Inferior parietal cortex (tissue), 1 donor: ENCODE measurements at regions not wholly inside any gene's neighbourhood (a gene's known extent, or its start where the extent isn't known, plus 50 kb on each side); places are given as distances from the start of the nearest gene placed in this dataset.

Experiments used
- DNase-seq: peaks from one replicate; pipeline ENCODE4 v3.0.0-alpha.2; 2016; ENCODE audit errors: extremely low spot score

DNA sequence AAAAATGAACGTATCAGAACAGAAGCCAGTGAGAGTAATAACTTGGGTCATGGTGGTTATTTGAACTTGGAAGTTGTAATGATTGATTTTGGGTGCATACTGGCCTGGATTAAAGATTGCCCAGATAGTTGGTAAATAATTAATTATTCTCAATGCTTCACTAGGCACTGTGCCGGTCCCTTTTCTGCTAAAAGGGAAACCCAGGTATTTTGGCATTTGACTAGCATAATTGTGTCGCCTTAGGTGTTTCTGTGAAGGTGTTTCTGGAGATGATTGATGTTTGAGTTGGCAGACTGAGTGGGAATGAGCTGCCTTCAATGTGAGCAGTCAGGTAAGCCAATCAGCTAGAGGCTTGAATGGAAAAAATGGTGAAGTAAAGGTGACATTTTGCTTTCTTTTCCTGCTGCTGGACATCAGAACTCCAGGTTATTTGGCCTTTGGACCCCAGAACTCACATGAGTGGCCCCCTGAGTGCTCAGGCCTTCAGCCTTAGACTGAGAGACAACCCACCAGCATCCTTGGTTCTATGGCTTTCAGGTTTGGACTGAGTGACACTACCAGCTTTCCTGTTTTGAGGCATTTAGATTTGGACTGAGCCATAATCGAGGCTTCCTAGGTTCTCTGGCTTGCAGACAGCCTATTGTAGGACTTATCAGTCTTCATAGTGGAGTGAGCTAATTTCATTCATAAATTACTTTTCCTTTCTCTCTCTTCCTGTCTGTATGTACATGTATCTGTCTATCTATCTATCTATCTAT, 120.7 kb upstream of the PAPPA start:
- DNase-seq, result no peak

DNA sequence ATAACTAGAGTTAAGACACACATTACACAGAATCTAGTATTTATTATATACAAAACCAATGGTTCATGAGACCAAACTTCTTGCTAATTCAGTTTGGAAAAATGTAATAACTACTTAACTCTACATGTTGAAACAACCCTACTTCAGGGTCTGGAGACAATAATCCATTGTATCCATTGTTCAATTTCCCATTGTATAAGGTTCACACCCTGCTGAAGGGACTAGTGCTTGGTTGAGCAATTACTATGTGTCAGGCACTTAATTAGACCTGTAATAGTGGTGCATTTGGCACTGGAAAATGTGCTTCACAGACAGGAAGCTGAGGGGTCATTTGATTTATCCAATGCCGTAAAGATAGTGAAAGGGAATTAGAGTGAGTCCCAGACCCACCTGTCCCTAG, 114.3 kb upstream of the PAPPA start:
- no peak for DNase-seq

DNA sequence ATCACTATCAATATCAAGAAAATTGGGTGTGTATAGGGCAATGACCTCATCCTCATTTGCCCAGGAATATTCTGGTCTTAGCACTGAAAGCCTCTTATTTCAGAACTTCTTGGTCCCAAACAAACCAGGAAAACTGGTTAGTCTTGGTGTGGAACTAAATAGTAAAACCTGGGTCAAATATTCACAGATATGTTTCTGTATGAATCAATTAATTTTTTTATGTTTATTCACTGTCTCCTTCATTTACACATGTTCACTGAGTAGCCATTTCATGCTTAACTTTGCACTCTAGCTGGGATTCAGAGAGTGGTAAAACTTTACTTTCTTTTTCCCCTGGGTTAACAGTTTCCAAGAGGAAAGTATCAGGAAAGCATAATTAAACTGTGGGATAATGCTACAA, 113.7 kb upstream of the PAPPA start:
- no peak for DNase-seq

DNA sequence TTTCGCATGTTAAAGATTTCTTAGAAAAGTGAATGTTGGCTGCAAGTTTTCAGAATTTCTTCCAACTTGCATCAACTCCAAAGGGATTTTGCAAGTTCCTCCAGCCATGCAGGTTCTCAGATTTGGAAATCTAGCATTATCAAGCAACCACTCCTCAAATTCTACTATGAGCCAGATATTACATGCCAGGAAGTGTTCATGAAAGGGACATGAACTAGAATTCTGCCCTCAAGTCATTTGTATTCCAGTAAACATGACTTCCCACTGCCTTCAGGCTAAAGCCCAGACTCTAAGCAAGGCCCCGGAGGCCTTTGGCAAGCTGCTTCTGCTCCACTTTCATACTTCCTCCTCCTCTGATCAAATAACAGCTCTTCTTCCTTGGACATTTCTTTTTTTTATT, 111.3 kb upstream of the PAPPA start:
- DNase-seq, result no peak

DNA sequence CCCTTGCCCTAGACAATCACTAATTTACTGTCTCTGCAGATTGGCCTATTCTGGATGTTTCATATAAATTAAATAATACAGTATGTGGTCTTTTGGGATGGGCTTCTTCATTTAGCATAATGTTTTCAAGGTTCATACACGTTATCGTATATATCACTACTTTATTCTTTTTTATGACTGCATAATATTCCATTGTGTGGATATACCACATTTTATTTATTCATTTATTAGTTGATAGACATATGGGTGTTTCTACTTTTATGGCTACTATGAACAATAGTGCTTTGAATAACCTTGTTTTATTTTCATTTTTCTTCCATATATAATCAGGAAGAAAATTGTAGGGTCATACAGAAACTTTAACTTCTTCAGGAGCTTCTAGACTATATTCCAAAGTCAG, 108.5 kb upstream of the PAPPA start:
- no peak for DNase-seq

DNA sequence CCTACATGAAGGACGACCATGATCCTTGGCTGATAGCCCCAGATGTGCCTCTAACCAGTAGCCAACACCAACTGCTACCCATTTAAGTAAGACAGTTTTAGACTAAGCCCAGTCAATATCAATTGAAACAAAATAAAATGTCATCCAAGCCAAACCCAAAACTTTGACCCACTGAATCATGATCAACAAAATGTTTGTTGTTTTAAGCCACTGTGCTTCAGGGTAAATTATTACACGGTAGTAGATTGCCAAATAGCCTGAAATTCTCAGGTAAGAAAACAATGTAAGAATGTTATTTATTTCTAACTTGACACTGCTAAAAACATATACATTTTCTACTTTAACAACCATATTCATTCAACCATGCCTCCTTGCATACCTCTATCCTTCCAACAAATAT, 105.5 kb upstream of the PAPPA start:
- DNase-seq, result no peak

DNA sequence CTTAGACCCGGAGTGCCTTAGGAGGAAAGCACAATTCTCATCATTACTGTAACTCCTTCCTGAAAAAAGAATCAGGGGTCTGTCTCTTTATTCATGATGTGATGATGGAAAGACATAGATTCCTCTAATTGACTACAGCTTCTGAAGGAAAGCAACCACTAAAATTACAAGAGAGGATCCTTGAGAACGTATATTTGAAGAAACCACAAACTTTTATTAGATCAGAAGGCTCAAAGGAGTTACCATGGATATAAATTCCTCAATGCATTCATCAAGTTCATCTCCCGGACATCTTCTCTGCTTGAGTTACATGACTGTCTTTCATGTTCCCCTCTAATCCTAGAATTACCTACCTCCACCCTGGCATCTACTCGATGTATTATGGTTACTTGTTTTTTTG, 104.1 kb upstream of the PAPPA start:
- DNase-seq, result no peak

DNA sequence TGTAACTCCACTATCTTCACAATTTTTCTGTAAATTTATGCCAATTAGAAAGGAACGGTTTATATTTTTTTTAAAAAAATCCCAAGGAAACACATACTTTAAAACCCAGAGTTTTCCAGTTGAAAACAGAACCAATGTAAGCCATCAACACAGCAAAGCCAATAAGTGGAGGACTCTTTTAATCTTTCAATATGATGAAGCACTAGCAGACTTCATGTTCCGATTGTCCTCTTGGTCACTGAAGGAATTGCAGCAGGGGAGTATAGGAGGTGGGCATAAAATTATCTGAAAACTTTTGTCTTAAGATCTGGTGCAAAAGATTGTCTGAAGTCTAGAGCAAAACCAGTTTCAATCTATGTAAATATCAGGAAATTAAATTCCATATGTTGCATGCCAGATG, 102.1 kb upstream of the PAPPA start:
- no peak for DNase-seq

DNA sequence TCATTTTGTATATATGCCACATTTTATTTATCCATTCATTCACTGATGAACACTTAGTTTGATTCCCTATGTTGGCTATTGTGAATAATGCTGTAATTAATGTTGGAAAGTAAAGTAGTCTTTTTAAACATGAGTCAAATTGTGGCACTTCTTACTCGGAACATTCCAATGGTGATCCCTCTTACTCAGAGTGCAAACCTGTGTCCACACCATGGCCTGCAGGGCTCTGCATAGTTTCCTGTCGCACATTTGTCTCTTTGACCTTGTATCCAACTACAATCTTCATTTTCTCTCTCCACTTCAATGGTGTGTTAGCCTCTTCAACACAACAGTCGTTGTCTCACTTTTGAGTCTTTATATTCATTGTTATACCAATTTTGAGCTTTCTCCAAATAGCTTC, 98.1 kb upstream of the PAPPA start:
- DNase-seq, result no peak

DNA sequence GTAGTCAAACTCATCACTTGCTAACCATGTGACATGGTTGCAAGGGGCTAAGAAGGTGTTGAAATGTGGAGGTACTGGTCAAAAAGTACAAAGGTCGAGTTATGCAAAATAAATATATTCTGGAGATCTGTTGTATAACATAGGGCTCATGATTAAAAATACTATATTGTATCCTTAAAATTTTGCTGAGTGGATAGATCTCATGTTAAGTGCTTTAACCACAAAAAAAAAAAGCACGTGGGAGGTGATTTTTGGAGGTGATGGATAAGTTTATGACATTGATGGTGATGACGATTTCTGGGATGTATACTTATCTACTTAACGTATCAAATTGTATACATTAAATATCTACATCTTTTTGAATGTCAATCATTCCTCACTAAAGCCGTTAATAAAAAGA, 96.2 kb upstream of the PAPPA start:
- DNase-seq, result no peak

DNA sequence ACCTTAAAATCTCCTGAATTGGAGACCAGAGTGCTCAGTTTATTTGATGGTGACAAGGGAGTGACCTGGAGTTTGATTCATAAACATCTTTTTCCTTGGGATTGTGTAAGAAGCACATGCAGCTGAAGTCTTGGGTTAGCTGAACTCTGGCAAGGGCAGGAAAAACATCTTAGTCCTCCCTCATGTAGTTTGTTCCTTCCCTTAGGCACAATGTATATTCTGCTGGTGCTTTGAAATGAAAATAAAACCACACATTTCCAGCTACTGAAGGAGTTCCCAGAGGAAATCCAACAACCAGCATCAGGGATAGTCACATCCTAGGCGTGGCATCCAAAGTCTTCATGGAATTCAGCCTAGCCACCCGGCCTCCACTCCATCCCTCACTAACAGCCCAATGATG, 95.2 kb upstream of the PAPPA start:
- no peak for DNase-seq

DNA sequence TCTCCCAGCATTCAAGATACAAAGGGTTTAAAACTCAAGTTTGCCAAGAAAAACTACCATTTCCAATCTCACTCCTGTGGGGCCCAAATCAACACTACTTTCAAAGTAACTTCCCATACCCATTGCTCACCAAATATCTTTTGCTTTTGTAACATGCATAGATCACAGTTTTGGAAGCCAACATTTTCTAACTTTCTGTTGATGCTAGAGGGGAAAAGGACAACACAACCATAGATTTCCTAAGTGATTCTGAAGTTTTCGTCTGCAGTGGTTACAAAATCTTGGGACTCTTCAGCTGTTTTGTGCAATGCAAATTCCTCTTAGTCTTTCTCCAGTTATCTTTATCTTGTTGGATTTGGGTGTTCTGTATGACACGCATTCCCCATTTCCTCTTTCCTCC, 94.1 kb upstream of the PAPPA start:
- DNase-seq, result no peak

DNA sequence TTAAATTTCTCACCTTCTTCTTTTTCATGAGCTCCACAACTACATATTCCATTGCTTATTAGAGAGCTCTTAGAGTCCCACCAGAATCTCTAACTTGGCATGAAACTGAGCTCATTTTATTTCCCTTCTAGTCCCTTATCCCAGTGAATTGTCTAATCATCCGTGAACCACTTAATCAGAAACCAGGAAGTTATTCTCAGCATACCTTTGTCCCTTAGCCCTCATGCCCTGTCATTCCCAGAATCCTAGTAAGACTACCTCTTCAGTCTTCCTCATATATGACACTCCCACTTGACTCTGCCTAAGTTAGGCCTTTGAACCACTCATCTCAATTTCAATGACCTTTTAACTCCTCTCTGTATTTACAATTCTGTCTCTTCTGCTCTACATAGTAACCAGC, 93.0 kb upstream of the PAPPA start:
- DNase-seq, result no peak

DNA sequence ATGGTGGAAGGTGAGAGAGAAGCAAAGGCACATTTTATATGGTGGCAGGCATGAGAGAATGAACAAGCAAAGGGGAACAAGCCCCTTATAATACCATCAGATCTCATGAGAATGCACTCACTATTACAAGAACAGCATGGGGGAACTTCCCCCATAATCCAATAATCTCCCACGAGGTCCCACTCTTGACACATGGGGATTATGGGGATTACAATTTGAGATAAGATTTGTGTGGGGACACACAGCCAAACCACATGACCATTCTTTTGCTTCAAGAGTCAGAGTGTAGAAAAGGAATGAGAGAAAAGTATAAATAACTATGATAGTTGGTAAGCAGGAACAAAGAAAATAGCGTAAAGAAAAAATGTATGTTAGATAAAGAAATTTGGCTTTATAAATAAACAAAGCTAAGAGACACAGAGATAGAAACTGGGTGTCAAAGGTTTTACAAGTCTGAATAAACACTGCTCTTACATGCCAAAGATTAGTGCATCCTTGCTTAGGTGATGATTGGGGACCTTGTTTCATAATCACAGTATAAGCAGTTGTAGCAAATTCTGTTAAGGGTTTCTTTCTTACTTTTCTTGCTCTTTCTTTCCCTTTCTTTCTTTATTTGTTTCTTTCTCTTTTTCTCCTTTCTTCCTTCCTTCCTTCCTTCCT, 91.9 kb upstream of the PAPPA start:
- DNase-seq, result no peak

DNA sequence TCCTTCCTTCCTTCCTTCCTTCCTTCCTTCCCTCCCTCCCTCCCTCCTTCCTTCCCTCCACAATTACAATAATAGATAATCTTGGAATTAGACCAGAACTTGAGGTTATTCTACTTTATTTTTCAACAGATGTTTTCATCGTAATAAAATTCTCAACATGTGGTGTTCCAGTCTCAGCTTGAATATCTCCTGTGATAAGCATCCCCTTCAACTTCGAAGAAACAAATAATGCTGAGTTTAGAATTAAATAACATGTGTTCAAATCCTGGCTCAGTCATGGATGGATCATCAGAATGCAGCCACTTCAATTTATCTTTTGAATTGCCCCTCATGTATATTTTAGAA, 91.4 kb upstream of the PAPPA start:
- no peak for DNase-seq

DNA sequence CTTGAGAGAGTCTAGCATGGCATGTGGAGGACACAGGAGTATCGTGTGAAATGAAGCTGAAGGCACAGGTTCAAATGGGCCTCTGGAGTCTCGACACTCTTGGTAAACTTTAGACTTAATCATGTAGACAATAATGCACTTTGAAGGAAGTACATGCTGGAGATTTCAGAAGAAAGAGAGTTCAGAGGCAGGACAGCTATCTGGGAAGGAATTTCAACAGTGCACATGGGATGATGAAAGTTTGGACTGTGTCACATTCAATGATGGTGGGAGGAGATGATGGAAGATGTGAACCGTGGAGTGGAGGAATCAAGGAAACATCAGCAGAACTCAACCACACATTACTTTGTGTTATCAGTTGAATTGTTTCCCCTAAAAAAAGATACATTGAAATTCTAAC, 88.6 kb upstream of the PAPPA start:
- no peak for DNase-seq

DNA sequence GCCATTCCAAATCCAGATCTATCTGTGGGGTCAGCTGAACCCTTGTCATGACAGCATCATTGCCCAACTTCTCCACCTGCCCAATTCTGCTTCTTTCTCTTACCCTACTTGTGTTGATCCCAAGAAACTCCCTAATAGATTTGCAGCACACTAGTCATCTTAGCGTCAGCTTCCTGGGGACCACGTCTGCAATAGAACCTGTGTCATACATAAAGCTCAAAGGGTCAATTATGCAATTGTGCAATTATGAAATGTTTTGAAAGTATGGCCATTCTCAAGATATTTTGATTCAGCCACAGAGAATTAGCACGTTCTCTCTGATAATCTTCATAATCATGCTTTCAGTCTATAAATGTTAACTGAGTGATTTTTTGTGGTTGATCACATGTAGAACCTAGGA, 87.4 kb upstream of the PAPPA start:
- no peak for DNase-seq

DNA sequence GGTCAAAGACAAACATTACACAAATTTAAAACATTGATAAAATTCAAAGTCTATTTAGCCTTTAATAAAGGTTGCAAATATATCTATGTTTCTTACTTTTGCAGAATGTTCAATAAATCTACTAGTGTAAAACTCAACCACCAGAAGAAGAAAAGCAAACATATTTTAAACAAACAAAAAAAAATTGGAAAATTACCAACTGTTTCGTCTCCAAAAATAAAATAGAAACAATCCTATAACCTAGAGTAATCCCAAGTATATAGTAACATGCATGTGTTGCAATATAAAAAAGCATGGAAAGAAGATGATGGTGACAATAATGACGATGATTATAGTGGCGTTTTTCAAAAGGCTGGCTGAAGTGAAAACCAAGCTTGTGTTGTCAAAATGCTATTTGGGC, 86.0 kb upstream of the PAPPA start:
- no peak for DNase-seq

DNA sequence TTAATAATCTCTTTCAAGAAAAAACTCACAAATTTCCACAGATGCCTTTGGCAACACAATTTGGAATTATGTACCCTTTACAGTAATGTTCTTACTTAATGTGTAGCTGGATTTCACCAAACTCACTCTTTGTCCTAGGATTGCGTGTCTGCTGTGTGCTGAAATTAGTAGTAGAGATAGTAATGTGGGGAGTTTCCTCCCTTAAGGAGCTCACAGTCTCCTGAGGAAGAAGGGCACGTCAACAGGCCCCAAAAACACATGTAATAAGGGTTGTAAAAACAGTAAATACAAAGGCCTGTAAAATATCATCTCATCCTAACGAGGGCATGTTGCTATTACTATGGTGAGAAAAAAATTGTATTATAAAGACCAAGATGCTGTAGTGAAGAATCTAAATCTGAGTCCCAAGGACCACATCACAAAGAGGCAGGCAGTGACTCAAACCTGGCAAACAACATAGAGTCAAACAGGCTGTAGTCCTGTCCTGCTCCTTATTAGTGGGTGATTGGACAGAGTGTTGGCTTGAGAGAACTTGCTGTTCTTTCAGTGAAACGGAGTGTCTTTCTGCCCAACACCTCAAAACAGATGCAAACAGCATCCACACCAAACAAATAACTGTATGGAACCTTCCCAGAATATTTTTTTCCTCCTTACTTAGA, 83.2 kb upstream of the PAPPA start:
- DNase-seq, result no peak

DNA sequence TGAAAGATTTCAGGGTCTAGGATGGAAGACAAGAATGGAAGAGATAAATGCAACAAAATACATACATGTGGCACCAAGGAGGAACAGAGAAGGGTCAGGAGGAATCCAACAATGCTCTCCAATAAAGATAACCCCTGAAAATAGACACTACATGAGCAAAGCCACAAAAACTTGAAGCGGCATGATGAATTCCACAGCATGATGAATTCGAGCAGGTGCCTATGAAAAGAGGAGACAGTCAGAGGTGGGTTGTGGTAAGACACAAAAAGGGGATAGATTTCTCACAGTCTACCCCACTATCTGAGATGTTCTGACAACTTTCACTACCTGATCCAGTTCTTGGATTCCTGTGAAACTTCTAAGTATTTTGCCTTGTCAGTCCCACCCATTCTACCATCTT, 81.5 kb upstream of the PAPPA start:
- no peak for DNase-seq

DNA sequence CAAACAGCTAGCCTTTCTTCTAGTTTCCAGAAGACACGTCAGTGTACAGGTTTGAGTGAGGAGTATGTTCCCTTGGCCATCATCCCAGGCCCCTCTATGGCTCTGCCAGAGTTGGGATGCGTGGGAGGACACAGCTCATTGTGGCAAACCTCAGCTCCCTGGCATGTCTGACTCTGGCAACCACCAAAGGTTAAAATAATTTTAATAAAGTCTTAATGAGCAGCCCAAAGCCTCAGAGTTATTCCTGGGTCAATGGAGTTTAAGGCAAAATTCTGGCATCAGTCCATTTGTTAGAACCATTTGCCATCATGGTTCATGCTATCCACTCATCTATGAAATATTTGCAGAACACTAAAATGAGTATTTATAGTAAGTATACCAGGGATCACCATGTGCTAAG, 79.8 kb upstream of the PAPPA start:
- no peak for DNase-seq

DNA sequence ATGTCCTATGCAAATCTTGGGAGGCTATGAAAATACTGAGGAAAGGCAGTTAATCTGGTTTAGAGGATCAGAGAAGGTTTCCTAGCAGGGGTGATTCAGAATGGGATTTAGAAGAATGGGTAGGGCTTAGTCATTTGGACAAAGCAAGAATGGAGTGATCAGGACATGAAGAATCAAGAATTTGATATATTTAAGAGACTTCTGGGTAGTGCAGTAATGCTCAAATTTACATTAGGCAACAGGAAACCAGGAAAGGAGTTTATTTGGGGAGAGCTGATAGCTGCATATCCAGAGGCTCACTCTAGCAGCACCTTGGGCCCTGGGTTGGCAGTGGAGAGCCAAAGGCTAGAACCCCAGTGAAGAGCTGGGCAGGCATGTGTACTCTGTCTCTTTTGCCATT, 78.9 kb upstream of the PAPPA start:
- no peak for DNase-seq

DNA sequence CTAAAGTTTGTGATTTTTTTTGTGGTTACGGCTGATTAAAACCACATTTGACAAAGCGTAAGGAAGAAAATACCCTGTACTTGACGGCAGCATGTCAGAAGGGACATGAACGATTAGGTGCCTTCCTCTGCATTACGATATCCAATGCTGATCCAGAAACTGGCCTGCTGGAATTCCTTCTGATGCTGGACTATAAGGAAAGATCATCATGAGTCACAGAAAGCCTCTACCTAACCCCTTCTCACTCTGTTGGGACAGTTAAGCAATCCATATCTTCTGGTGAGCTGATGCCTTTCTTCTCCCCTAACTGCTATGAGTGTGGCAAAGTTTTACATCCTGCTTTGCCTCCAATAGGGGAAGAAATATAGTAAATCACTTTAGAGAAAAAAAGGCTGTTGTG, 78.4 kb upstream of the PAPPA start:
- no peak for DNase-seq

DNA sequence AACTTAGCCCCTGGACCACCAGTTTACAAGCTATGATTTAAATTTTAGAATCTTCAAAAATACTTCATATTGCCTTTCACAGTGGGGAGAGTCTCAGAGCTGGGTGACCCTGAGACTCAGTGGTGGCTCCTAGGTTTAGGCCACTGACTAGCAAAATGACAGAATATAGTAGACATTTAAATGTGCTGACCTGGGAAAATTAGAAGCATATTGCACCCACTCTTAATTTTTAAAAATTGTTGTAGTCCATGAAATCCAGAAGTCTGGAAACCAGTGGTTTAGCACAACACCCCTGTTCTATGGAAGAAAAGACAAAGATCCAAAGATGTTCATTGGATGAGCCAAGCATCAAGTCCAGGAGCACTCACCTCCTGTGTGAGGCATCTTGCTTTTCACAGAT, 75.0 kb upstream of the PAPPA start:
- no peak for DNase-seq
